ENCODE measurements at regions not wholly inside any gene's neighbourhood (a gene's known extent, or its start where the extent isn't known, plus 50 kb on each side); places are given as distances from the start of the nearest gene placed in this dataset.
"Not testable (repeated sequence)": the region's sequence is repeated elsewhere in the genome, so short reads cannot be mapped to it uniquely, and the experiment has no call there.

GRCh38 chr5:52277101-52277500 lies 510.6 kb upstream of the ITGA1 start:
- H3K27ac ChIP-seq = no peak overlapping the region
- DNase-seq (ENCODE audit: low spot score in 2 of 2) = no peak
- no peaks in the 10 kb centered on the region for H3K4me1 ChIP-seq
- H3K36me3 ChIP-seq = no peaks in the 10 kb centered on the region
- WGBS, 2 donors = 69 to 74% methylated on average over 2 of the region's 2 CpGs
- no peak for TF ChIP-seq POLR2A (IDR thresholded peaks at IDR 0.05)
- no peak for TF ChIP-seq EP300 (IDR thresholded peaks at IDR 0.05)
- no peak for TF ChIP-seq CTCF (IDR thresholded peaks at IDR 0.05)
- no peaks in the 10 kb centered on the region for H3K27me3 ChIP-seq
- H3K9me3 ChIP-seq = peaks cover 0 to 4% (median 0%) of the 10 kb centered on the region in 4 donors
- H3K4me3 ChIP-seq = no peak overlapping the region

- H3K4me1 ChIP-seq = no peaks in the 10 kb centered on the region
- H3K9me3 ChIP-seq = peaks cover 0 to 4% (median 0%) of the 10 kb centered on the region in 4 donors
- TF ChIP-seq EP300 (IDR thresholded peaks at IDR 0.05) (no peak), CTCF (IDR thresholded peaks at IDR 0.05) (no peak), POLR2A (IDR thresholded peaks at IDR 0.05) (no peak)
- H3K27ac ChIP-seq = no peak overlapping the region
- H3K27me3 ChIP-seq = no peaks in the 10 kb centered on the region
- DNase-seq (ENCODE audit: low spot score in 2 of 2) = no peak
- H3K4me3 ChIP-seq = no peak overlapping the region
- no peaks in the 10 kb centered on the region for H3K36me3 ChIP-seq
These were observed 505.1 kb upstream of the ITGA1 start for GRCh38 chr5:52282647-52283046.

GRCh38 chr5:52283221-52283620 lies 504.5 kb upstream of the ITGA1 start:
- Histone ChIP-seq H3K27me3 (no peaks in the 10 kb centered on the region), H3K9me3 (peaks cover 0 to 4% (median 0%) of the 10 kb centered on the region in 4 donors), H3K4me1 (no peaks in the 10 kb centered on the region), H3K27ac (no peak overlapping the region), H3K36me3 (no peaks in the 10 kb centered on the region), H3K4me3 (no peak overlapping the region)
- TF ChIP-seq CTCF (IDR thresholded peaks at IDR 0.05) (no peak), EP300 (IDR thresholded peaks at IDR 0.05) (no peak), POLR2A (IDR thresholded peaks at IDR 0.05) (no peak)
- WGBS, 2 donors = 62 to 66% methylated on average over 1 of the region's 1 CpG
- DNase-seq (ENCODE audit: low spot score in 2 of 2) = no peak

GRCh38 chr5:52300703-52301372 lies 486.9 kb upstream of the ITGA1 start:
- no peaks in the 10 kb centered on the region for H3K36me3 ChIP-seq
- H3K4me3 ChIP-seq = no peak overlapping the region
- WGBS, 2 donors = 64 to 67% methylated on average over 2 of the region's 2 CpGs
- no peaks in the 10 kb centered on the region for H3K4me1 ChIP-seq
- peaks cover 0 to 22% (median 0%) of the 10 kb centered on the region in 4 donors for H3K9me3 ChIP-seq
- TF ChIP-seq CTCF (IDR thresholded peaks at IDR 0.05) (no peak), POLR2A (IDR thresholded peaks at IDR 0.05) (no peak), EP300 (IDR thresholded peaks at IDR 0.05) (no peak)
- no peaks in the 10 kb centered on the region for H3K27me3 ChIP-seq
- no peak for DNase-seq (ENCODE audit: low spot score in 2 of 2)
- H3K27ac ChIP-seq = no peak overlapping the region

- WGBS, 2 donors = 76 to 85% methylated on average over 9 of the region's 9 CpGs
- peaks cover 0 to 30% (median 0%) of the 10 kb centered on the region in 4 donors for H3K9me3 ChIP-seq
- not testable (repeated sequence) for H3K36me3 ChIP-seq; DNase-seq (ENCODE audit: low spot score in 2 of 2); H3K4me1 ChIP-seq; H3K4me3 ChIP-seq; H3K27me3 ChIP-seq; H3K27ac ChIP-seq
These were observed 482.9 kb upstream of the ITGA1 start for GRCh38 chr5:52304816-52305215.
